ENCODE measurements at regions not wholly inside any gene's neighbourhood (a gene's known extent, or its start where the extent isn't known, plus 50 kb on each side); places are given as distances from the start of the nearest gene placed in this dataset.

GRCh38 chr11:13104619-13105236 is 95.6 kb downstream of the RASSF10 start:
- no peak for DNase-seq (ENCODE audit: low spot score)

GRCh38 chr11:13105237-13105844 is 96.2 kb downstream of the RASSF10 start:
- DNase-seq (ENCODE audit: low spot score) = no peak

- no peak for DNase-seq (ENCODE audit: low spot score)
Measured at GRCh38 chr11:13107544-13108044, 98.5 kb downstream of the RASSF10 start.

- no peak for DNase-seq (ENCODE audit: low spot score)
Measured at GRCh38 chr11:13108416-13108815, 99.3 kb downstream of the RASSF10 start.

- no peak for DNase-seq (ENCODE audit: low spot score)
Measured at GRCh38 chr11:13109616-13110015, 100.5 kb downstream of the RASSF10 start.

GRCh38 chr11:13110145-13110544 is 101.0 kb downstream of the RASSF10 start:
- DNase-seq (ENCODE audit: low spot score) = no peak

- DNase-seq (ENCODE audit: low spot score) = no peak
Measured at GRCh38 chr11:13110929-13111812, 102.1 kb downstream of the RASSF10 start.

- peak; percentile 13 for DNase-seq (ENCODE audit: low spot score)
Measured at GRCh38 chr11:13111813-13112130, 102.7 kb downstream of the RASSF10 start.

- DNase-seq (ENCODE audit: low spot score) = no peak
Measured at GRCh38 chr11:13114566-13115379, 105.7 kb downstream of the RASSF10 start.

- DNase-seq (ENCODE audit: low spot score) = no peak
Measured at GRCh38 chr11:13115380-13115675, 106.2 kb downstream of the RASSF10 start.

- no peak for DNase-seq (ENCODE audit: low spot score)
Measured at GRCh38 chr11:13116491-13116890, 107.4 kb downstream of the RASSF10 start.

- DNase-seq (ENCODE audit: low spot score) = no peak
Measured at GRCh38 chr11:13117344-13117743, 108.2 kb downstream of the RASSF10 start.

GRCh38 chr11:13118194-13118593 is 109.1 kb downstream of the RASSF10 start:
- no peak for DNase-seq (ENCODE audit: low spot score)

GRCh38 chr11:13118650-13119049 is 109.5 kb downstream of the RASSF10 start:
- DNase-seq (ENCODE audit: low spot score) = no peak

GRCh38 chr11:13119361-13119760 is 110.2 kb downstream of the RASSF10 start:
- no peak for DNase-seq (ENCODE audit: low spot score)

- no peak for DNase-seq (ENCODE audit: low spot score)
Measured at GRCh38 chr11:13119941-13120520, 110.9 kb downstream of the RASSF10 start.

GRCh38 chr11:13120691-13121090 is 111.6 kb downstream of the RASSF10 start:
- DNase-seq (ENCODE audit: low spot score) = no peak

- DNase-seq (ENCODE audit: low spot score) = no peak
Measured at GRCh38 chr11:13126430-13126829, 117.3 kb downstream of the RASSF10 start.

GRCh38 chr11:13127161-13127560 is 118.0 kb downstream of the RASSF10 start:
- DNase-seq (ENCODE audit: low spot score) = no peak

- DNase-seq (ENCODE audit: low spot score) = no peak
Measured at GRCh38 chr11:13128354-13128753, 119.2 kb downstream of the RASSF10 start.

- no peak for DNase-seq (ENCODE audit: low spot score)
Measured at GRCh38 chr11:13134066-13134465, 125.0 kb downstream of the RASSF10 start.

- DNase-seq (ENCODE audit: low spot score) = no peak
Measured at GRCh38 chr11:13134886-13135285, 125.8 kb downstream of the RASSF10 start.
